ENCODE measurements at regions not wholly inside any gene's neighbourhood (a gene's known extent, or its start where the extent isn't known, plus 50 kb on each side); places are given as distances from the start of the nearest gene placed in this dataset.

- H3K36me3 ChIP-seq = no peaks in the 10 kb centered on the region
- H3K9me3 ChIP-seq = no peaks in the 10 kb centered on the region
- 91 to 92% methylated on average over 4 of the region's 4 CpGs for WGBS, 2 donors
- intact Hi-C loops (cut with DNase I) = no loop called here
- ATAC-seq (no peak), DNase-seq (no peak)
- no peaks in the 10 kb centered on the region for H3K27me3 ChIP-seq
- no peak overlapping the region for H3K4me3 ChIP-seq
- H3K27ac ChIP-seq = no peak overlapping the region
- TF ChIP-seq, protein P1, sequence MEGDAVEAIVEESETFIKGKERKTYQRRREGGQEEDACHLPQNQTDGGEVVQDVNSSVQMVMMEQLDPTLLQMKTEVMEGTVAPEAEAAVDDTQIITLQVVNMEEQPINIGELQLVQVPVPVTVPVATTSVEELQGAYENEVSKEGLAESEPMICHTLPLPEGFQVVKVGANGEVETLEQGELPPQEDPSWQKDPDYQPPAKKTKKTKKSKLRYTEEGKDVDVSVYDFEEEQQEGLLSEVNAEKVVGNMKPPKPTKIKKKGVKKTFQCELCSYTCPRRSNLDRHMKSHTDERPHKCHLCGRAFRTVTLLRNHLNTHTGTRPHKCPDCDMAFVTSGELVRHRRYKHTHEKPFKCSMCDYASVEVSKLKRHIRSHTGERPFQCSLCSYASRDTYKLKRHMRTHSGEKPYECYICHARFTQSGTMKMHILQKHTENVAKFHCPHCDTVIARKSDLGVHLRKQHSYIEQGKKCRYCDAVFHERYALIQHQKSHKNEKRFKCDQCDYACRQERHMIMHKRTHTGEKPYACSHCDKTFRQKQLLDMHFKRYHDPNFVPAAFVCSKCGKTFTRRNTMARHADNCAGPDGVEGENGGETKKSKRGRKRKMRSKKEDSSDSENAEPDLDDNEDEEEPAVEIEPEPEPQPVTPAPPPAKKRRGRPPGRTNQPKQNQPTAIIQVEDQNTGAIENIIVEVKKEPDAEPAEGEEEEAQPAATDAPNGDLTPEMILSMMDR (IDR thresholded peaks at IDR 0.05) = no peak
- peaks cover 0 to 12% (median 9%) of the 10 kb centered on the region in 9 donors for H3K4me1 ChIP-seq
These were observed 260.5 kb upstream of the JARID2 start for GRCh38 chr6:14985366-14985765.

DNA sequence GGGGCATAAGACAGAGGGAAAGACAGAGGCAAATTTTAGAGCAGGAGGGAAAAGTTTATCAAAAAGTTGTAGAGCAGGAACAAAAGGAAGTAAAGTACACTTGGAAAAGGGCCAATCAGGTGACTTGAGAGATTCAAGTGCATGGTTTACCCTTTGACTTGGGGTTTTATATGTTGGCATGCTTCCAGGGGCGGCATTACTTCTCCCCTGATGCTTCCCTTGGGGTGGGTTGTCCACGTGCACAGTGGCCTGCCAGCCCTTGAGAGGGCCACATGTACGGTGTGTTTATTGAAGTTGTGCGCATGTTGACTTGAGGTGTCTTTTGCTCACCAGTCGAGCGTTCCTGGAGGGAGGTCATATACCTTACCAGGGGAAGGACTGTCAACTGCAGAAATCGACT lies 259.5 kb upstream of the JARID2 start:
- intact Hi-C loops (cut with DNase I) = no loop called here

DNA sequence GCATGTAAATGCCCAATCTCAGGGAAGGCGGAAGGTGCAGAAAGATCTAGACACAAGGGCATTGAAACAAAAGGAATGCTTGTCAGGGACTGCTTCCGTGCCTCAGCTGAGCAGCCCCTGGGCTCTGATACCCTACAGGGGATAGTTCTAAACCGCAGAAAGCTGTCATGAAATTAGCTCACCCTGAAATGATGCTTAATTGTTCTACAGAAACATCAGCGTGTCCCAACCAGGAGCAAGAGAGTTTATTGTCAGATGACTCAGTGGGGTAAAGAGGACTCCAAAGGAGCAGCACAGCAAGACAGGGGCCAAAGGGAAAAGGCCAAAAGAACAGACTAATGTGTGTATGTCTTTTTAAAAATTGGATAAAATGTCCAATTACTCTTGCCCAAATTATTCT lies 258.4 kb upstream of the JARID2 start:
- no peak for DNase-seq
- no peak for ATAC-seq
- Histone ChIP-seq H3K9me3 (no peaks in the 10 kb centered on the region), H3K36me3 (no peaks in the 10 kb centered on the region), H3K27me3 (no peaks in the 10 kb centered on the region), H3K27ac (no peak overlapping the region), H3K4me1 (peaks cover 0 to 12% (median 9%) of the 10 kb centered on the region in 9 donors), H3K4me3 (no peak overlapping the region)
- 91 to 94% methylated on average over 4 of the region's 4 CpGs for WGBS, 2 donors
- intact Hi-C loops (cut with DNase I) = no loop called here
- TF ChIP-seq, protein P1 (IDR thresholded peaks at IDR 0.05) = no peak

More for the DNA sequence above, 259.5 kb upstream of the JARID2 start:
- TF ChIP-seq, protein P1 (IDR thresholded peaks at IDR 0.05) = no peak
- H3K9me3 ChIP-seq = no peaks in the 10 kb centered on the region
- H3K27ac ChIP-seq = no peak overlapping the region
- H3K4me3 ChIP-seq = no peak overlapping the region
- no peak for ATAC-seq
- no peak for DNase-seq
- 87 to 91% methylated on average over 7 of the region's 7 CpGs for WGBS, 2 donors
- peaks cover 0 to 12% (median 9%) of the 10 kb centered on the region in 9 donors for H3K4me1 ChIP-seq
- H3K36me3 ChIP-seq = no peaks in the 10 kb centered on the region
- no peaks in the 10 kb centered on the region for H3K27me3 ChIP-seq

- ATAC-seq (no peak), DNase-seq (no peak)
- Histone ChIP-seq H3K9me3 (no peaks in the 10 kb centered on the region), H3K4me1 (no peaks in the 10 kb centered on the region), H3K27me3 (no peaks in the 10 kb centered on the region), H3K27ac (no peak overlapping the region), H3K4me3 (no peak overlapping the region), H3K36me3 (no peaks in the 10 kb centered on the region)
- 89 to 93% methylated on average over 3 of the region's 3 CpGs for WGBS, 2 donors
- intact Hi-C loops (cut with DNase I) = no loop called here
- TF ChIP-seq, protein P1 (IDR thresholded peaks at IDR 0.05) = no peak
These were observed 253.5 kb upstream of the JARID2 start for GRCh38 chr6:14992382-14992781.
